GM10266 (cell line): ENCODE measurements at regions not wholly inside any gene's neighbourhood (a gene's known extent, or its start where the extent isn't known, plus 50 kb on each side); places are given as distances from the start of the nearest gene placed in this dataset.

Experiments
- DNase-seq: peaks from one replicate; pipeline ENCODE4 v3.0.0; 2012; ENCODE audit errors: extremely low spot score
- CTCF ChIP-seq: IDR thresholded peaks from 2 replicates; pipeline ENCODE4 v1.5.1; 2012; ENCODE audit warnings: mild to moderate bottlenecking, low read depth; ENCODE audit not compliant: control insufficient read depth, insufficient read depth; ENCODE audit errors: missing control alignments

GRCh38 chr3:17833786-17834559 lies 91.5 kb upstream of the TBC1D5 start:
- no peak for TF ChIP-seq CTCF
- no peak for DNase-seq

- TF ChIP-seq CTCF: no peak
- no peak for DNase-seq
Measured at GRCh38 chr3:17832016-17832415, 89.6 kb upstream of the TBC1D5 start.

GRCh38 chr3:17831366-17831765 lies 88.9 kb upstream of the TBC1D5 start:
- DNase-seq: no peak
- TF ChIP-seq CTCF: no peak

- no peak for DNase-seq
- no peak for TF ChIP-seq CTCF
Measured at GRCh38 chr3:17830788-17831187, 88.4 kb upstream of the TBC1D5 start.

GRCh38 chr3:17828388-17828787 lies 86.0 kb upstream of the TBC1D5 start:
- TF ChIP-seq CTCF: no peak
- no peak for DNase-seq

GRCh38 chr3:17825298-17825697 lies 82.9 kb upstream of the TBC1D5 start:
- TF ChIP-seq CTCF: no peak
- DNase-seq: no peak

- no peak for TF ChIP-seq CTCF
- DNase-seq: no peak
Measured at GRCh38 chr3:17823816-17824215, 81.4 kb upstream of the TBC1D5 start.
